Calu3 (cell line): ENCODE measurements at regions not wholly inside any gene's neighbourhood (a gene's known extent, or its start where the extent isn't known, plus 50 kb on each side); places are given as distances from the start of the nearest gene placed in this dataset.

ENCODE experiments used
- BruUV-seq: library from RNA; stranded (reverse); fragments of 400-500 nt; replicated peaks from 2 replicates; lab custom pipeline; 2021; lab: Mats Ljungman, UMichigan
- CTCF ChIA-PET: fragments of 300-600 bp; sonication (Branson Sonifier 250); formaldehyde crosslinking; loops from one replicate; lab custom pipeline; 2022; ENCODE audit warnings: antibody characterized with exemption; lab: Charles Lee
- DNase-seq: peaks from one replicate; pipeline ENCODE4 v3.0.0; 2022
- H3K27ac Mint-ChIP-seq: one replicate; pipeline ENCODE4 v1.8.0; 2022; ENCODE audit warnings: mixed read lengths; ENCODE audit not compliant: unreplicated experiment
- H3K27me3 Mint-ChIP-seq: one replicate; pipeline ENCODE4 v1.8.0; 2022; ENCODE audit warnings: mixed read lengths; ENCODE audit not compliant: unreplicated experiment
- H3K36me3 Mint-ChIP-seq: one replicate; pipeline ENCODE4 v1.8.0; 2022; ENCODE audit warnings: mild to moderate bottlenecking, moderate library complexity, mixed read lengths; ENCODE audit not compliant: insufficient read depth, unreplicated experiment
- H3K4me1 Mint-ChIP-seq: one replicate; pipeline ENCODE4 v1.8.0; 2022; ENCODE audit warnings: mild to moderate bottlenecking, low read depth, mixed read lengths; ENCODE audit not compliant: unreplicated experiment
- H3K4me3 Mint-ChIP-seq: one replicate; pipeline ENCODE4 v1.8.0; 2022; ENCODE audit warnings: mild to moderate bottlenecking, low read depth, moderate library complexity, mixed read lengths; ENCODE audit not compliant: unreplicated experiment
- H3K9me3 Mint-ChIP-seq: one replicate; pipeline ENCODE4 v1.8.0; 2022; ENCODE audit warnings: low read depth, mixed read lengths; ENCODE audit not compliant: unreplicated experiment
- intact Hi-C: fragments of 100-400 bp; cut with micrococcal nuclease; formaldehyde crosslinking; loops from one replicate; pipeline ENCODE4 v1.10.0; 2022; ENCODE audit not compliant: unreplicated experiment
- TF ChIP-seq, protein P1 (sequence below): fragments of 200-600 bp; IDR thresholded peaks from one replicate; pipeline ENCODE4 v1.8.0; 2022; ENCODE audit warnings: antibody characterized with exemption; ENCODE audit not compliant: unreplicated experiment

DNA sequence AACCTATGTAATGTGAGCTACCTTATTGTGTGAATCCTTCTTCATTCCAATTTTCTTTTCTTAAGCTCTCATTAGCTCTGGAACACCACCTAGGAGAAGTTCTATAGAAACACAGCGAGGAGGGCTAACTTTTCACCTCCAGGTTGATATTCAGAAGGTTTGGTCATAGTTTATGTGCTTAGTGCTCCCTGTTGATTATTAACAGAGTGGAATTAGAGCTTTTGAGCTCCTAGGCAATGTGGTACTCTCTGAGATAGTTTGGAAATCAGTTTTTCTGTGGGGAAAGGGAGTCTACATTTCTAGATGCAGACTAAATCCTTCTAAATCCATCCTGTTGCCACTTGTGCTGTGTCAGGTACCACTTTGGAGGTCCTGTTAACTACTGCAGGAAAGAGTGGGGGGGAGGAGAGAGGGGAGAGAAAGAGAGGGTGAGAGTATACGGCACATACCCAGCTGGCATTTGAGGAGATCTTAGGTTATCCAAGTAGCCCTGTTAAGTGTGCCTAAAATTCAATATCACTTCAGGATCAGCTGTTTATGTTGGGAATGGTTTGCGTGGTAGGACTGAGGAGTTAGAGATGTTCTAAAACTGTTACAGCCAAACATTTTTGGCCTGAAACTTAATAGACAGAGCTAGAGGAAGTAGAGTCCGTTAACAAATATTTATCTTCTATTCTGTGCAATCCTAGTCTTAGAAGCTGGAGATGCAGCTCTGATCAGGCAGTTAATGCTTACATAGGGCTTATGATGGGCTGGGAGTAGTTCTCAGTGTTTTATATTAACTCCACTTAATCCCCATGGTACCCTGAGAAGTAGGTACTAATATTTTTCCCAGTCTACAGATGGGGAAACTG lies 117.5 kb upstream of the PROK2 start:
- CTCF ChIA-PET: interaction anchor here (0.5 to 0.8 kb wide), 2 partner anchors 8 to 216 kb away, joined by 5 read pairs; no protein-coding TSS in a partner anchor
- Mint-ChIP-seq H3K27ac (no peak overlapping the region), H3K36me3 (no peaks in the 10 kb centered on the region), H3K4me1 (peaks cover 8% of the 10 kb centered on the region), H3K9me3 (no peaks in the 10 kb centered on the region), H3K4me3 (no peak overlapping the region), H3K27me3 (peaks cover 42% of the 10 kb centered on the region)
- no peak for DNase-seq
- no TSS peak for BruUV-seq
- intact Hi-C loops: no loop called here
- TF ChIP-seq, protein P1, sequence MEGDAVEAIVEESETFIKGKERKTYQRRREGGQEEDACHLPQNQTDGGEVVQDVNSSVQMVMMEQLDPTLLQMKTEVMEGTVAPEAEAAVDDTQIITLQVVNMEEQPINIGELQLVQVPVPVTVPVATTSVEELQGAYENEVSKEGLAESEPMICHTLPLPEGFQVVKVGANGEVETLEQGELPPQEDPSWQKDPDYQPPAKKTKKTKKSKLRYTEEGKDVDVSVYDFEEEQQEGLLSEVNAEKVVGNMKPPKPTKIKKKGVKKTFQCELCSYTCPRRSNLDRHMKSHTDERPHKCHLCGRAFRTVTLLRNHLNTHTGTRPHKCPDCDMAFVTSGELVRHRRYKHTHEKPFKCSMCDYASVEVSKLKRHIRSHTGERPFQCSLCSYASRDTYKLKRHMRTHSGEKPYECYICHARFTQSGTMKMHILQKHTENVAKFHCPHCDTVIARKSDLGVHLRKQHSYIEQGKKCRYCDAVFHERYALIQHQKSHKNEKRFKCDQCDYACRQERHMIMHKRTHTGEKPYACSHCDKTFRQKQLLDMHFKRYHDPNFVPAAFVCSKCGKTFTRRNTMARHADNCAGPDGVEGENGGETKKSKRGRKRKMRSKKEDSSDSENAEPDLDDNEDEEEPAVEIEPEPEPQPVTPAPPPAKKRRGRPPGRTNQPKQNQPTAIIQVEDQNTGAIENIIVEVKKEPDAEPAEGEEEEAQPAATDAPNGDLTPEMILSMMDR: no peak

DNA sequence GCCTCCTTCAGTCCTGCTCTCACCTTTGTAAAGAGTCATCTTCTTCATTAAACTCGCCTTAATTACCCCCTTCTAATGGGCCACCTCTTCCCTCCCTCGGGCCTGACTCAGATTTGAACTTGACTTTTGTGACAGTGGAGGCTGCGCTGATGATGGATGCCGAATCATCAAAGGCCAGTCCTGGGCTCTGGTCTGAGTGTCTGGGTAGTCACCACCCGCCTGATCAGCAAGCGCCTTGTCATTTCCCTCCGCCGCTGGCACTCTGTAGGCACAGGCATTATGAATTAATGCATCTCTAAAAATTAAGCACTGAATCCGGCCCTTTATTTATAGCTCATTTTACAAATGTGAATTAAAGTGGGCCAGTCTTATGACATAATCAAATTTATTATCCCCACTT lies 116.7 kb upstream of the PROK2 start:
- TF ChIP-seq, protein P1: no peak
- H3K4me1 Mint-ChIP-seq: peaks cover 8% of the 10 kb centered on the region
- no peak for DNase-seq
- H3K27me3 Mint-ChIP-seq: peaks cover 42% of the 10 kb centered on the region
- intact Hi-C loops: no loop called here
- H3K36me3 Mint-ChIP-seq: no peaks in the 10 kb centered on the region
- H3K4me3 Mint-ChIP-seq: no peak overlapping the region
- BruUV-seq: no TSS peak
- no peak overlapping the region for H3K27ac Mint-ChIP-seq
- CTCF ChIA-PET: no interaction called here
- no peaks in the 10 kb centered on the region for H3K9me3 Mint-ChIP-seq

DNA sequence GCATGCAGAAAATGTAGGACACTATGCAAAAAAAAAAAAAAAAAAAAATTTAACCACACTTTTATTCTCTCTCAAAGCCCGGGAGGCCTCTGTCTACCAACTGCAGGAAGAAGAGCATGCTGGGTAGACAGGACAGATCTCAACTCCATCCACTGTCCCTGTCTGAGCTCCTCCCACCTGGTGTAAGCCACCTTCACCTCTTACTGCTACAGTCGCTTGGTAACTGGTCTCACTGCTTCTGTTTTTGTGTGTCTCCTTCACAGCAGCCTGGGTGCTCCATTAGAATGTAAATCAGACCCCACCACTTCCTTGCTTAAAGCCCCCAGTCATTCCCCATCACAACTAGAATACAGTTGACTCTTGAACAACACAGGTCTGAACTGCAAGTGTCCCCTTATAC lies 115.1 kb upstream of the PROK2 start:
- no peak for DNase-seq
- intact Hi-C loops: no loop called here
- Mint-ChIP-seq H3K4me1 (peaks cover 8% of the 10 kb centered on the region), H3K9me3 (no peaks in the 10 kb centered on the region), H3K27me3 (peaks cover 42% of the 10 kb centered on the region), H3K4me3 (no peak overlapping the region), H3K27ac (no peak overlapping the region), H3K36me3 (no peaks in the 10 kb centered on the region)
- CTCF ChIA-PET: interaction anchor here (0.6 to 0.7 kb wide), 3 partner anchors 293 to 789 kb away, joined by 3 to 6 read pairs (median 5); no protein-coding TSS in a partner anchor
- BruUV-seq: no TSS peak
- TF ChIP-seq, protein P1: no peak

DNA sequence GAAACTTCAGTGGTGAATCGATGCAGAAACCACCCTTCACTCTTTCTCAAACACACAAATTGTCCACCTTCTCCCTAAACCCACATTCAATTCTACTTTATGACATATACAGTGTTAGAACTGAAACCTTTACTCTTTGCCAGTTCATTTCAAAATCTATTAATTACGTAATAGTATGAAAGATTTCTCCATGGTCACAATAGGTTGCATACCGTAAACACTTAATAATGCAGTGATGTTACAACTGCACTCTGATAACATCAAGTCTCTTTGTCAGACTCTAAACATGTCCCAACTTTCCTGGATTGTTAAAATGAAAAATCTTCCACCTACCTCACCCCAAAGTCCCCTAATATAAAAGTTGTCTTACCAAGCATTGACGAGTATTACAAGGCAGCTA lies 111.8 kb upstream of the PROK2 start:
- H3K27ac Mint-ChIP-seq: no peak overlapping the region
- H3K36me3 Mint-ChIP-seq: no peaks in the 10 kb centered on the region
- no peak overlapping the region for H3K4me3 Mint-ChIP-seq
- H3K9me3 Mint-ChIP-seq: no peaks in the 10 kb centered on the region
- CTCF ChIA-PET: interaction anchor here (1.5 to 2.5 kb wide), 2 partner anchors 16 to 21 kb away, joined by 5 to 7 read pairs; no protein-coding TSS in a partner anchor
- BruUV-seq: no TSS peak
- DNase-seq: no peak
- intact Hi-C loops: no loop called here
- H3K4me1 Mint-ChIP-seq: no peaks in the 10 kb centered on the region
- TF ChIP-seq, protein P1: no peak
- H3K27me3 Mint-ChIP-seq: peaks cover 54% of the 10 kb centered on the region
